HG02884 (cell line): ENCODE measurements at regions not wholly inside any gene's neighbourhood (a gene's known extent, or its start where the extent isn't known, plus 50 kb on each side); places are given as distances from the start of the nearest gene placed in this dataset.
"Not testable (repeated sequence)": the region's sequence is repeated elsewhere in the genome, so short reads cannot be mapped to it uniquely, and the experiment has no call there.

Source experiments
- ATAC-seq: cut with Tn5 transposase; IDR thresholded peaks from one replicate; pipeline ENCODE4 v1.9.1; 2021; ENCODE audit warnings: mild to moderate bottlenecking, moderate library complexity; ENCODE audit not compliant: unreplicated experiment

DNA sequence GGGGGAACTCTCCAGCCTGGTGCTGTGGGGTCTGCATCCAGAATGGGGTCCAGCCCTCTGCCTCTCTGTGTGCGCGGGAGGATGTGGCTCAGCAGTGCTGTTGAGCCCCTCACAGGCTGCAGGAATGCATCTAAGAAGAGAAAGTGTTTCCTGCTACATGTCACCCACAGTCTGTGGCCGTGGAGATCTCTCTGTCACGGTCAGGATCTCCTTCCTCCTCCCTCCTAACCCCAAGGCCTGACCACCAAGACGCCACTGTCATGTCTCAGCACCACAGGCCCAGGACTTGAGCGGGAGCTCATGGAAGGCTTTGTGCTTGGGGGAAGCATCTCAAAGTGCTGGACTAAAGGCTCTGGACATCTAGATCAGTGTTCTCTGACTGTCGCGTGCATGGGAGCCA lies 90.1 kb downstream of the SREK1 start:
- no peak for ATAC-seq

DNA sequence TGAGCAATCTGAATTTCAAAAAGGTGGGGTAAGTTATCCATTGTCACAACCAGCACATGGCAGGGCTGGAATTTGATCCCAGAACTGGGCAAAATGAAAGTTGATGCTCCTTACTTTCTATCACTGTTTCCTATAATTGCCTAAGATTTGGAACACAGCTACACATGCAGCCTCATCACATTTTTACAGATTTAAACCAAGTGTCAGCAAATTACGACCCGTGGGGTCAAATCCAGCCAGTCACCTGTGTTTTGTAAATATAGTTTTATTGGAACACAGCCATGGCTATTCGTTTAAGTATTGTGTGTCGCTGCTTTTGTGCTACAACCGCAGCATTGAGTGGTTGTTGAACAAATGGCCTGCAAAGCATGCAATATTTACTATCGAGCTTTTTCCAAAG lies 94.3 kb downstream of the SREK1 start:
- ATAC-seq = no peak

DNA sequence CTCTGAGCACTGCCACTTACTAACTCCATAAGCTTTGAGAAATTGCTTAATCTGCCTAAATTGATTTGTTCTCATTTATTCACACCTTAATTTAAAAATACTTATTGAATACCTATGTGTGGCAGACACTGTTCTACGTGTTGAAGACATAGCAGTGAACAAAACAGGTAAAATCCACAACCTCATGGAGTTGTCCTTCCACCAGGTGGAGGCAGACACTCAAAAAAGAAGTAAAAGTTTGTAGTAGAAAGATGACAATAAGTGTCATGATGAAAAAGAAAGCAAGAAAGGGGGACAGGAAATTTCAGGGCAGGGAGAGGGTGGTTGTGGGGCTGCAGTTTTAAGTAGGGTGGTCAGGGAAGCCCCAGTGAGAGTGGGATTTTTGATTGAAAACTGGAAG lies 94.9 kb downstream of the SREK1 start:
- ATAC-seq = no peak

DNA sequence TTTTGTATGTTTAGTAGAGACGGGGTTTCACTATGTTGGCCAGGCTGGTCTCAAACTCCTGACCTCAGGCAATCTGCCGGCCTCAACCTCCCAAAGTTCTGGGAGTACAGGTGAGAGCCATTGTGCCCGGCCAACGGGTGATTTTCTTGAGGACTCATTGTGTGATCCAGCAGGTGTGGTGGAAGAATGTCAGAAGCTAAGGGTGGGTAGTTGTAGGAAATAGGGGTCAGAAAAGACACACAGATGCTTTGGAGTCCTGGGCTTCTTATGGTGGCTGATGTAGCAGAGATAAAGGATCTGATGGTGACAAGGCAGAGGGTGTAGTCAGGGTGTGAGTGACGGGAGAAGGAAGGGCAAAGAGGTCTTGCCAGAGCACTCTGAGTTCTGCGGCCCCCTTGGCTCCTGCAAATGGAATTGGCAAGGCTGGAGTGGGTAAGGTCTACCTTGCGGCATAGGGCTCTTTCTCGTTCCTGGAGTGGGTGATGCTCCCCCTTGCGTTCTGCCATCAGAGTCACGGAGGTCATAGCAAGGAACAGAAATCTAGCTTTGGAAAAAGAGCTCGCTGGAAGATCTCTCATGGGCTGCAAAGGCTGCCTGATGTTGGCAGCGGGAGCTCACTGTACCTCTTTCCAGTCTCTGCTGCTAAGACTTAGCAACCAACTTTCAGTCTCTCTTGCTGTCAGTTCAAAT lies 97.2 kb downstream of the SREK1 start:
- no peak for ATAC-seq

DNA sequence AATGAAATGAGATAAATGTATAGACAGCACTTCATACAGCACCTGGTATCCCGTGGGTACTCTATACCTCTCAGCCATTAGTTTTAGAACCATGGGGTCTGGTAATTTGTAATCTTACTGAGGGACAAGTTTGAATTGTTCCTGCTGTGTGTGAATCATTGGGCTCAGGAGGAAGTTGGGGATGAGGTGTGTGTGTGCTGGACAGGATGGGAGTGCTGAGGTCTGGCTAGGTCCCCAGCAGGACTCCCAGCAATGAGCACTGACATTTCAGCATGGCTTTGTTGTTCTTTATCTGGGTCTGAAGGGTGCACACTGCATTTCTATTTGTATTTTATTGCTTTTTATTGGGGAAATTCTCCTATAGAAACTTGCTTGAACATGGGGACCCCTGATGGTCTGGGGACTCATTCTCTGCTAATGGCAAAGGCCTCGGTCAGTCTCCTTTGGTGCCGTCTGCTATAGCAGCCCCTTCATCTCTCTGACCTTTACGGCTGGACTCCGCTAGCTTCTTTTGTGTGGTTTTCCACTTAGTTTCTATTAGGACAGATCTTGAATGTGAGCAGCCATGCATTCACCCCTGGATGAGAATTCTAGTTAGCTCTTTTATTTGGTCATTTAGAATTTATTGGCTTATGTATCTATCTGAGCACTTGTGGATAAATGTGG lies 98.1 kb downstream of the SREK1 start:
- ATAC-seq = no peak

DNA sequence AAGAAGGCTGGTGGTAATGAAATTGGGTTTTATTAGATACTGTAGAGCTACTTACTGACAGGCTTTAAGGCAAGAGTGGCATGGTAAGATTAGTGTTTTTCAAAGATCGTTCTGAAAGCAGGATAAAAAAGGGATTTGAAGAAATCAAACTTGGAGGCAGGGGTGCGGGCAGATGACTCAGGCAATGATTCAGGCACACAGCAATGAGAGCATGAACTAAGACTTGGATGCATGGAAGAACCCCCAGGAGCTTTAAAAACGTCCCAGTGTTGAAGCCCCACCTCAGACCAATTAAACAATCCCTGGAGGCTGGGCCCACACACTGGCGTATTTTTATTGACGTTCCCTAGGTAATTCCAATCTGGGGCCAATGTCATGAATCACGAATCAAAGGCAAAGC lies 102.5 kb downstream of the SREK1 start:
- ATAC-seq = no peak

DNA sequence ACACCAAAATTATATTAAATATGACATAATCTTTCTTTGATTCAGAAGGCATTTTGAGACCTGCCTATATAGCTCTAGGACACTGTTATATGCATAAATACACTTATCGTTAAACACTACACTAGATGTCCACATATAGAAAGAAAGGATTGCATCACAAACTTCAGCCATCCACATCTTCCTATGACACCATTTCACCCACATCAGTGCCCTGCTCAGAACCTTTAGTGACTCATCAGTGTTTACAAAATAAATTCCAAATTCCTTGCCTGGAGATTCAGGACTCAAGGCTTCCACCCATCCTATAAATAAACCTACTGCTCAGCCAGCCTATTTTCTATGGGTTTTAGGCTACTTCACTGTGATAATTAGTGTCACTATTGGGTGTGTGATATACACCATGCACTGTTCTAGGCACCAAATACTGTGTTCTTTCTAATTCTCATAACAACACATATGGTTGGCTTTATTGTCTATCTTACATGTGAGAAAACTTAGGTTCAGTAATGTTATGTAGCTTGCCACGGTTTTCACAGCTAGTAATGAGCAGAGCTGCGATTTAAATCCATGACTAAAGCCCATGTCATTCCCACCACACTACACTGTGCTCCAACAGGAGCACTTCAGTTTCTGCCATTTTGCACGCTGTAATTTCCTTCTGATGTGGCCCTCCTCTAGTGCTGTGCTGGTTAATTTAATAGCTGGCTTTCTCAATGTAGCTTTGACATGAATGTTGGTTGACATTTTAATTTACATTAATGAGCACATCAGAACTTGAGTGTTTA lies 103.3 kb downstream of the SREK1 start:
- no peak for ATAC-seq

DNA sequence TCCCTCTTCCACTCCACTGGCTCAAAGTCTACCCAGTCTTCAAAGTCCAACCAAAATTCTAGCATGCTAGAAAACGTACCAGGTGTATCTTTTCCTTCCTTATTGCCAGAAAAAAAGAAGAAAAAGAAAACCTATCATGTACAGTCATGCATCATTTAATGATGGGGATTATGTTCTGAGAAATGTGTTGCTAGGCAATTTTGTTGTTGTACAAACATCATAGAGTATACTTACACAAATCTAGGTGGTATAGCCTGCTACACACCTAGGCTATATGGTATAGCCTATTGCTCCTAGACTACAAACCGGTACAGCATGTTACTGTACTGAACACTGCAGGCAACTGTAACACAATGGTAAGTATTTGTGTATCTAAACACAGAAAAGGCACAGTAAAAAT lies 104.8 kb downstream of the SREK1 start:
- ATAC-seq = no peak

DNA sequence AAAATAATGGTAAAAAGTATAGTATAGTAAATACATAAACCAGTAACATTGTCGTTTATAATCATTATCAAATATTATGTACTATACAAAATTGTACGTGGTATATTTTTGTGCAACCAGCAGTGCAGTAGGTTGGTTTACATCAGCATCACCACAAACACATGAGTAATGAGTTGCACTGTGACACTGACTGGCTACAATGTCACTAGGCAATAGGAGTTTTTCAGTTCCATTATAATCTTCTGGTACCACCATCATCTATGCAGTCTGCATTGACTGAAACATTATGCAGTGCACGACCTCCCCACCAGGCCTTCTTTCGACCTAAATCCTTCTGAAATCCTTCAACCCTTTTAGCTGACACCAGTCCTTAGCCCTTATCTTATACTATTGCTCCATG lies 105.8 kb downstream of the SREK1 start:
- ATAC-seq = no peak

DNA sequence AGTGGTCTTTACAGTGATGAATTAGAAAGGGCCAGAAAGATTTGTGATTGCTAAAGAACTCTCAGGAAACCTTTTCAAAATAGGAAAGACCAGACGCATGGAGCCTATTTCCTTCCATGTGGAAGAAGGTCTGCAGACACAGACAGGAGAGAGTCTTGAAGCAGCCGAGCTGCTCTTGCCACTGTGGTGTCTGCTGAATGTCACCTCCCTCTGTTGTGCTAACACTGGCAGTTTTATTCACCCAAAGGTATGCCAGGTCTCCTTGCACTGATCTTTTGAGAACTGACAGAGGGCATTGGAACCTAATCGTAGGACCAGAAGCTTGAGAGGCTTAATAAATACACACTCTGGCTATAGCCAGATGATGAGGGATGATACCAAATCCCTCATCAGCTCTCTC lies 108.7 kb downstream of the SREK1 start:
- no peak for ATAC-seq

DNA sequence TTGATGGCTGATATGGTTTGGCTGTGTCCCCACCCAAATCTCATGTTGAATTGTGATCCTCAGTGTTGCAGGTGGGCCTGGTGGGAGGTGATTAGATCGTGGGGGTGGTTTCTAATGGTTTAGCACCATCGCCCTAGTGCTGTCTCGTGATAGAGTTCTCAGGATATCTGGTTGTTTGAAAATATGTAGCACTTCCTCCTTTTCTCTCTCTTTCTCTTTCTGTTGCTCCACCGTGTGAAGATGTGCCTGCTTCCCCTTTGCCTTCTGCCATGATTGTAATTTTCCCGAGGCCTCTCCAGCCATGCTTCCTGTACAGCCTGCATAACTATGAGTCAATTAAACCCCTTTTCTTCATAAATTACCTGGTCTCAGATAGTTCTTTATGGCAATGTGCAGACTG lies 111.6 kb downstream of the SREK1 start:
- ATAC-seq = no peak

DNA sequence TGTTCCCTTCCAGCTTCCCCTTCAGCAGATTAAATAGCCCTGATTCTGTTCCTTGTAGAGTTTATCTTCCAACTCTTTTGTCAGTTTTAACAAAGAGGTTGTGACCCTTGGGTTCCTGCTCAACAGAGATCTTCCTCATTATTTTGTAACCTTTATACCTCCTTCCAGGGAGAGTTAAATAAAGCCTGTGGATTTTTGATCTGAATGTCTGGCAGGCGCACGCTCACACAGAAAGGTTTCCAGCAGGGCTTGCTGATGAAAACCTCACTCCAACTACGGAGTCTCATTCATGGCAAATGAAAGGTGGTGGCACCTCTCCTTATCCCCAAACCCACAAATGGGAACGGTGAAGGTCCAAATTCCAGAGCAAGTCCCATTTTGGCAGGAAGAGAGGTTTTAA lies 129.0 kb downstream of the SREK1 start:
- ATAC-seq = no peak

DNA sequence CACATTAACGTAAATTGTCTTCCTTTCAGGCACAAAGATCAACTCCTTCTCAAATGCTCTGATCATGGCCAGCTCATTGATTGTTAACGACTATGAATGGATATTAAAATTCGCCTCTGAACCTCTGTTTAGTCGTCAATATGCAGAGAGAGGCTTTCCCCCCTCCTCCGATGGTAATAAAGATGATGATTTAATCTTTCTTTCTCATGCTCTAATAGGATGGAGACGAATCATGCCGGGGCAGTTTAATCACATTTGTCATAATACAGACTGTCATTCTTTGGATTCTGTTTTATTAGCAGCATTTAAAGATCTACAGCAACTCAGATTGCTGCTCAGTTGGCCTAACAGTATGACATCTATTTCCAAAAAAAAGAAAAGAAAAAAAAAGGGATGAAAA lies 132.9 kb downstream of the SREK1 start:
- no peak for ATAC-seq

DNA sequence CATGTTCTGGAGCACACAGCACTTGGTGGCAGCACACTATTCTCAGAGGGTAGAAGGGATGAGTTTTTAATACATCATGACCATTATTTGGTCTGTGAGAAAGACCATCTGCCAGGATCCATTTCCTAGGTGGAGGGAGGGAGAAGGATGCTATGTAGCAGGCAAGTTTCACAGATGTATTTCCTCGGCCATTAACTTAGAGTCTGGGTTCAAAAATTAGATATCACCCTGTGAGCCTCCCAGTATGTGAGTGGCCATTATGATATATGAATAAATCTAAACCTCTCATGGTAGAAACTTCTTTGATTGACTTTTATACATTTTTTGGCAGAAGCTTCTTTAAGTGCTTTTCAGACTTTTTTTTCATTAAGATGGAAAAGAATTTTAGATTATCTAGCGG lies 133.9 kb downstream of the SREK1 start:
- no peak for ATAC-seq

DNA sequence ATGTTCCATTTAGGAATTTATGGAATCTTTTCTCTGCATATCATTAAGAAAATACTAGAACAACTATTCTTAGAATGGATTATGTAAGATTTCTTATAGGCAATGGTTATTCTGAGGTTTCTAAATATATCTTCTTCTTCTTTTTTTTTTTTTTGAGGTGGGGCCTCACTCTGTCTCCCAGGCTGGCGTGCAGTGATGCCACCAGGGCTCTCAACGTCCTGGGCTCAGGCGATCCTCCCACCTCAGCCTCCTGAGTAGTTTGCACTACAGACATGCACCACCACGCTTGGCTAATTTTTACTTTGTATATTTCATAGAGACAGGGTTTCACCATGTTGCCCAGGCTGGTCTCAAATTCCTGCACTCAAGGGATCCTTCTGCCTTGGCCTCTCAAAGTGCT lies 137.2 kb downstream of the SREK1 start:
- no peak for ATAC-seq

DNA sequence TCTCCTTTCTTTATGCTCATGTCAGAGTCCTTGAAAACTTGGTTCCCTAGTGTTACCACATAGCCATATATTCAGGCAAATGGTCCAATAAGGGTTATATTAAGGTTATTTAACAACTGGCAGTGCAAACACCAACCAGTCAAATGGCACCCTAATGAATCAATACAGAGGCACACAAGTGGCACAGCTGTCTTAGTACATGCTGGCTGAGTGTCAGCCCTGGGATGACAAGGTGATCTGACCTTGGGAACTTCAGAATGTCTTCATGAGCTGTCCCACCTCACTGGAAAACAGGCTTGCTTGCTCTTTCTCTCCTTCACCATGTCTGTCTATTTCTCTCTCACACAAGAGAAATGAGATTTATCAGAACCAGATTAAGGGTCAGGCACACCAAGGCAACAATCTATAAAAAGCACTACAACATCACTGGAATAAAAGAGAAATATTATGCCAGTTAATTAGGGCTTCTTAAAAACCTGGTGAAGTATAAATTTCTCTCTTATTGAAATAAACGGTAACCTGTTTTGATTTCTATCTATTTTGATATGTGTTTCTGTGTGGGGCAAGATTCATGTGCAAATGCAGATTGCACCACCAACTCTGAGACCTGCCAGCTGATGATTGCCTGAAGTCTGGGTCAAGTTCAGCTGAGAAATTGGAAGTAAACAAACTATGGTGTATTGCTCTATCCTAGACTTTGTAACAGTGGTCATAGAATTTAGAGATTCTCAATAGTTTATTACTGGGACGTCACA lies 140.7 kb downstream of the SREK1 start:
- no peak for ATAC-seq

DNA sequence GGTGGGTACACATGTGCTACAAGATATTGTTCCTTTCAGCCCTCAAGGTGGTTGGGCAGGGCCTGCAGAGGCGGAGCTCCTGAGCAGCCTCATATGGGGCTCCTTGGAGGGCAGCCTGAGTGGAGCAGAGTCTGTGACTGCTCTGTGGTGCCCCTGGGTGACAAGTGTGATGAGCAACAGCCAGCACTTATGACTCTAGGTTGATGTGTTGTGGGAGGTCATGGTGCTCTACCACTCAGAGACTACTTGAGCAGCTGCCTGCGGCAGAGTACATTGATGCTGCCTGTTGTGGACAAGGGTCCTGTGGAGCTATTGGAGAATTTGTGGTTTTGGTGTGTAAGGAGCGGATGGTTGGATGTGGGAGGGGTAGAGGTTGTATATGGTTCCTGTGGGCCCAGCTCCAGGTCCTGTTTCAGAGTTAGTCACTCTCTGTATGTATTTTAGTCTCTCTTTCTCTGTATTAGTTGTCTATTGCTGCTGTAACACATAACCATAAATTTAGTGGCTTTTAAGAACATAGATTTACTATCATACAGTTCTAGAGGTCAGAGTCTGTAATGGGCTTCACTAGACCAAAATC lies 141.3 kb downstream of the SREK1 start:
- no peak for ATAC-seq

DNA sequence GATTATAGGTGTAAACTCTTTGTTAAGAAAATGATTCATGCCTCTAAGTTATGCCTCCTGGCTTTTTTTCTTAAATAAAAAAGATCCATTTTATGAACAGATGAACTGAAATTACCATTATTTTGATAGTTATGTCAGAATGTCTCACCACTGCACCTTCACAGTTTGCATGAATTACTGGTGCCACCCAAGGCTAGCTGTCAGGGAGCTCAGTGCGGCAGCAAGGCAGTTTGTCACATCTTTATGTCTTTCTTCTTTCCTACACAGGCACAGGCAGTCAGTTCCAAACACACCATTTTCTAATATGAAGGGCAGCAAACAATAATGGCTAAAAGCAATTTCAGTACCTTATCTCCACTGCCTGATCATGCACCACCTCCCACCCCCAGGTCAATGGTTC lies 147.7 kb downstream of the SREK1 start:
- no peak for ATAC-seq

DNA sequence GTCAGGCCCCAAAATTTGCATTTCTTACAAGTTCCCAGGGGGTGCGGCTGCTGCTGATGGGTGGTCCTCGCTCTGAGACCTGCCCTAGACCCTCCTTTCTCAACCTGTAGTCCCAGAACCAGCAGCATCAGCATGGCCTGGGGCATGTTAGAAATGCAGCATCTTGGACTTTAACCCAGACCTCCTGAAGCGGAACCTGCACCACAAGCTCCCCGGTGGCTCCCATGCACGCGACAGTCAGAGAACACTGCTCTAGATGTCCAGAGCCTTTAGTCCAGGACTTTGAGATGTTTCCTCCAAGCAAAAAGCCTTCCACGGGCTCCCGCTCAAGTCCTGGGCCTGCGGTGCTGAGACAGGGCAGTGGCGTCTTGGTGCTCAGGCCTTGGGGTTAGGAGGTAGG lies 149.8 kb downstream of the SREK1 start:
- ATAC-seq = not testable (repeated sequence)

DNA sequence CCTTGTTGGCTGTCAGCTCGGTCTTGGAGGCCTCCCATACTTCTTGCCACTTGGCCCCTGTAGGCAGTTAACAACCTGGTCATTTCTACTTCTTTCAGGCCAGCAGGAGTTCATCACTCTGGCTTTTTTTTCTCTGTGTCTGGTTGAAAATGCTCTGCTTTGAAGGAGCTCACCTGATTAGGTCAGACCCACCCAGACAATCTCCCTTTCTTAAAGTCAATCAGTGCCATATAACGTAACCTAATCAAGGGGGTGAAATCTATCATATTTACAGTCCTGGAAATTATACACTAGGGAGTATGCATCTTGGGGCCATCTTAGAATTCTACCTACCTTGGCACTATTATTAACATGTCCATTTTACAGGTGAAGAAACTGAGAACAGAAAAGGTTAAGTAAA lies 155.4 kb downstream of the SREK1 start:
- ATAC-seq = no peak

DNA sequence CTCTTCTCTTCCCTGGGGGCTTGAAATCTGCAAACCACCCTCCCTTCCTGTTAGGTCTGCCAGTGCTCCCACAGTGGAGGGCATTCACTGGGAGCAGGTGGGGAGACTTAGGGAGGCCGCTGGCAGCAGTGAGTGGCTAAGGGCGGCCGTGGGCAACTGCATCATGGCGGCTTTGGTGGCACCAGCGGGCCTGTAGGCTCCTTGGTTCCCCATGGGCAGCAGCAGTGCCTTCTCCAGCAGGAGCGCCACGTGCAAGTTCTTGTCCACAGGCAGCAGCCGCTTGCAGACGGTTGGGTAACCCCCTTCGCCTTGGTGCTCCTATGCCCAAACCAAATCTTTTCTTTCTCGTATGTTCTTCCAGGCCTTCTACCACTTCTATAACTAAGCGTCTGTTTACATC lies 158.2 kb downstream of the SREK1 start:
- ATAC-seq = no peak
